CD4-positive, CD25-positive, alpha-beta regulatory T cell (primary cell): ENCODE measurements at regions not wholly inside any gene's neighbourhood (a gene's known extent, or its start where the extent isn't known, plus 50 kb on each side); places are given as distances from the start of the nearest gene placed in this dataset.

Source experiments
- ATAC-seq, 2 donors: fragments of 150-1000 bp; cut with Tn5 transposase; one replicate each; pipeline ENCODE4 v1.10.0; 2021; ENCODE audit warnings: low read depth in 2 of 2, moderate number of reproducible peaks in 2 of 2, moderate library complexity in 1 of 2
- DNase-seq, 3 donors: peaks; one replicate each; pipeline versions ENCODE4 v3.0.0 to v3.0.0-alpha.2; 2012 to 2022; ENCODE audit warnings: mixed read lengths in 1 of 3
- H3K27ac ChIP-seq: one replicate; pipeline ENCODE4 v1.7.0; 2013; ENCODE audit warnings: mild to moderate bottlenecking, low read length; ENCODE audit not compliant: insufficient read depth, poor library complexity, severe bottlenecking
- H3K27me3 ChIP-seq: one replicate; pipeline ENCODE4 v1.7.0; 2013; ENCODE audit warnings: low read length; ENCODE audit not compliant: control insufficient read depth, insufficient read depth
- H3K36me3 ChIP-seq: one replicate; pipeline ENCODE4 v1.7.0; 2013; ENCODE audit warnings: mild to moderate bottlenecking, low read length, moderate library complexity; ENCODE audit not compliant: control insufficient read depth, insufficient read depth
- H3K4me1 ChIP-seq: 2 replicates; pipeline ENCODE4 v1.7.0; 2013; ENCODE audit warnings: mild to moderate bottlenecking, low read length; ENCODE audit not compliant: insufficient read depth, control insufficient read depth, poor library complexity, severe bottlenecking
- H3K4me3 ChIP-seq: one replicate; pipeline ENCODE4 v1.7.0; 2013; ENCODE audit warnings: low read depth, mild to moderate bottlenecking, low read length, moderate library complexity
- H3K9me3 ChIP-seq, 2 experiments: 1 replicate in 1 of 2; 2 replicates in 1 of 2; pipeline ENCODE4 v1.7.0; 2013; ENCODE audit warnings: low read length in 2 of 2, mild to moderate bottlenecking in 1 of 2, moderate library complexity in 1 of 2; ENCODE audit not compliant: control insufficient read depth in 2 of 2
- H3K27ac Mint-ChIP-seq, 3 donors: one replicate each; pipeline ENCODE4 v1.8.0; 2020 to 2022; ENCODE audit warnings: mild to moderate bottlenecking in 3 of 3, mixed read lengths in 3 of 3, moderate library complexity in 2 of 3
- H3K27me3 Mint-ChIP-seq: one replicate; pipeline ENCODE4 v1.8.0; 2022; ENCODE audit warnings: mild to moderate bottlenecking, mixed read lengths
- H3K36me3 Mint-ChIP-seq: one replicate; pipeline ENCODE4 v1.8.0; 2020; ENCODE audit warnings: mixed read lengths
- H3K4me1 Mint-ChIP-seq, 4 donors: one replicate each; pipeline ENCODE4 v1.8.0; 2020 to 2022; ENCODE audit warnings: mixed read lengths in 4 of 4, mild to moderate bottlenecking in 1 of 4
- H3K4me3 Mint-ChIP-seq, 4 donors: one replicate each; pipeline ENCODE4 v1.8.0; 2020 to 2022; ENCODE audit warnings: mild to moderate bottlenecking in 4 of 4, mixed read lengths in 4 of 4, moderate library complexity in 3 of 4
- H3K9me3 Mint-ChIP-seq, 7 donors: one replicate each; pipeline ENCODE4 v1.8.0; 2020 to 2022; ENCODE audit warnings: mixed read lengths in 7 of 7, mild to moderate bottlenecking in 3 of 7, moderate library complexity in 2 of 7

DNA sequence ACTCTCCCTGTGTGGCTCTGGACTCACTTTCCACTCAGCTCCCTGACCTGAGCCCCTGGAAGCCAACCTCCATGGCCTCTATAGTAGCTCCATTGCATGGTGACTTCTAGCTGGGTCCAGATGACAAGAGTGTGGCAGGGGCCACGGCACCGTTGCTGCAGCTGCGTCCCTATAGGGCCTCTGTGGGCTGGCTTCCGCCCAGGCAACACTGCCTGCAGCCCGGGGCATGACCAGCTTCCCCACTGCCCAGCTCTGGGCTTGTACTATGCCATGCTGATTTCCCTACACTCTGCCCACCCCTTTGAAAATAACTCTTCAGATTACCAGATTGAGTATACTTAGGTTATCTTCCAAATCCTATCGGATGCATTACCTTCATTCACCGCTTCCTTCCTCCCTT lies 73.8 kb upstream of the NEURL1B start:
- H3K9me3 ChIP-seq, result no peaks in the 10 kb centered on the region
- DNase-seq (no peak), ATAC-seq (no peak)
- no peaks in the 10 kb centered on the region for H3K4me1 ChIP-seq
- Mint-ChIP-seq H3K4me3 (no peak overlapping the region), H3K36me3 (no peaks in the 10 kb centered on the region), H3K27ac (no peak overlapping the region), H3K9me3 (peaks cover 0 to 2% (median 0%) of the 10 kb centered on the region in 7 donors), H3K27me3 (peaks cover 11% of the 10 kb centered on the region), H3K4me1 (no peaks in the 10 kb centered on the region)
- no peak overlapping the region for H3K4me3 ChIP-seq
- H3K36me3 ChIP-seq, result no peaks in the 10 kb centered on the region
- H3K27ac ChIP-seq, result no peak overlapping the region
- no peaks in the 10 kb centered on the region for H3K27me3 ChIP-seq

DNA sequence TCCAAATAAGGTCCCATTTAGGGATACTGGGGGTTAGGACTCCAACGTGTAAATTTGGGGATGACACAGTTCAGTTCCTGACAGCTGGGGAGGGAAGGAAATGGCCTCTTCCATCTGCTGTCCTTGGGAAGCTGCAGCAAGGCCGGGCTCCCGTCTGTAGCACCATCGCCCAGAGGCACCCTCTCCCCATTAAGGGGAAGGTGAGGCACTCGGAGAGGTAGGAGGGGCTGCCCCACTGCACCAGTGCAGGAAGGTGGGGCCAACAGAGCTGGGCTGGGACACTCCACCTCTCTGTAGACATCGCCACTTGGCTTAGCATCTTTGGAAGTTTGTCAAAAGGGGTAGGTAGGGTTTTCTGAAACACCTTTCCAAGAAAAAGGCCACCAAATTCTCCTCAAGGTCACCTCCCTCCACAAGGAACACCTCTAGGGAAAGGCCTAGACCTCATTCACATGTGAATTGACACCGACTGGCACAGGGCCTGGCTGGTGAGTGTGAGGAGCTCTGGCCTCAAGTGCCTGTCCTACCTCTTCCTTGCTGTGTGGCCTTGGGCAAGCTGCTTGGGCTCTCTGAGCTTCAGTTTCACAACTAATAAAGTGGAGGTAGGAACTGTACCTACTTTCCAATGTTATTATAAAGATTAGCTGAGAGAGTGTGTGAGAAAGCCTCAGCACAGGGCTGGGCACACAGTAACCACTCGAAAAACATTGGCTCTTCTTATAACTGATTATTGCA lies 75.0 kb upstream of the NEURL1B start:
- no peak overlapping the region for H3K27ac ChIP-seq
- Mint-ChIP-seq H3K9me3 (peaks cover 0 to 2% (median 0%) of the 10 kb centered on the region in 7 donors), H3K4me1 (no peaks in the 10 kb centered on the region), H3K27ac (no peak overlapping the region), H3K36me3 (no peaks in the 10 kb centered on the region), H3K4me3 (no peak overlapping the region), H3K27me3 (peaks cover 11% of the 10 kb centered on the region)
- no peaks in the 10 kb centered on the region for H3K27me3 ChIP-seq
- ATAC-seq (no peak), DNase-seq (no peak)
- H3K4me3 ChIP-seq, result no peak overlapping the region
- no peaks in the 10 kb centered on the region for H3K36me3 ChIP-seq
- no peaks in the 10 kb centered on the region for H3K9me3 ChIP-seq
- H3K4me1 ChIP-seq, result no peaks in the 10 kb centered on the region

DNA sequence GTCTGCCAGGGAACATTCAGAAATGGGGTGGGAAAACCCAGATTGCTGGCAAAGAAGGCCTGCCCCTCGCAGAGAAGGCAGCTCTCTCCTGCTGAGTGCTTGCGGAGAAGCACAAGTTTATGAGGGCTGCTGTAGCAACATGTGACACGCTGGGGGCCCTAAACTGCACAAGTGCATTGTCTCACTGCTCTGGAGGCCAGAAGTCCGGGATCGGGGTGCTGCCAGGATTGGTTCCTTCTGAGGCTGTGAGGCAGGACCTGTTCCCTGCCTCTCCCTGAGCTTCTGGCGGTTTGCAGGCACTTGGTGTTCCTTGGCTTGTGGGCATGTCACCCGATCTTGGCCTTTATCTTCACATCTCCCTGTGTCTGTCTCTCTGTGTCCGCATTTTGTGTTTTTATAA lies 75.6 kb upstream of the NEURL1B start:
- Histone ChIP-seq H3K36me3 (no peaks in the 10 kb centered on the region), H3K9me3 (no peaks in the 10 kb centered on the region), H3K27ac (no peak overlapping the region), H3K4me3 (no peak overlapping the region), H3K4me1 (no peaks in the 10 kb centered on the region), H3K27me3 (no peaks in the 10 kb centered on the region)
- DNase-seq (no peak), ATAC-seq (no peak)
- H3K27me3 Mint-ChIP-seq, result peaks cover 11% of the 10 kb centered on the region
- H3K27ac Mint-ChIP-seq, result no peak overlapping the region
- peaks cover 0 to 2% (median 0%) of the 10 kb centered on the region in 7 donors for H3K9me3 Mint-ChIP-seq
- no peak overlapping the region for H3K4me3 Mint-ChIP-seq
- H3K36me3 Mint-ChIP-seq, result no peaks in the 10 kb centered on the region
- no peaks in the 10 kb centered on the region for H3K4me1 Mint-ChIP-seq

DNA sequence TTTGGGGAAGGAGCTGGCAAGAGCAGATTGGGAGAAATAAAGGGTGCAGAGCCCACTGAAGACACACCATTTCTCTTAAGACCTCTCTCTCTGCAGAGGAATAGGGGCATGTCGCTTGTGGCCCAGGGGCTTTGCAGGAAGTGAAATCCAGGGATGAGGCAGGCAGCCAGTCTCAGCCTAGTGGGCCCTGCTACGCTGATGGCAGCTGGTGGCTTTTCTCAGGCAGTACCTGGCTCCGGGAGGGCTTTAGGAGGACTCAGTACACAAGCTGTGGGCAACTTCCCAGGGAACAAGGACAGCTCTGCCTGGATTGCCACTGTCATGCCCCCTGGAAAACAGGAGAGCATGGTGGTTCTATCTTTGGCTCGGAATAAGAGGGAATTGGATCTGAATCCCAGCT lies 76.2 kb upstream of the NEURL1B start:
- Histone ChIP-seq H3K27me3 (no peaks in the 10 kb centered on the region), H3K27ac (no peak overlapping the region), H3K9me3 (no peaks in the 10 kb centered on the region), H3K36me3 (no peaks in the 10 kb centered on the region), H3K4me3 (no peak overlapping the region), H3K4me1 (no peaks in the 10 kb centered on the region)
- H3K4me1 Mint-ChIP-seq, result no peaks in the 10 kb centered on the region
- DNase-seq (no peak), ATAC-seq (no peak)
- no peak overlapping the region for H3K4me3 Mint-ChIP-seq
- peaks cover 11% of the 10 kb centered on the region for H3K27me3 Mint-ChIP-seq
- no peaks in the 10 kb centered on the region for H3K36me3 Mint-ChIP-seq
- no peak overlapping the region for H3K27ac Mint-ChIP-seq
- H3K9me3 Mint-ChIP-seq, result peaks cover 0 to 2% (median 0%) of the 10 kb centered on the region in 7 donors

DNA sequence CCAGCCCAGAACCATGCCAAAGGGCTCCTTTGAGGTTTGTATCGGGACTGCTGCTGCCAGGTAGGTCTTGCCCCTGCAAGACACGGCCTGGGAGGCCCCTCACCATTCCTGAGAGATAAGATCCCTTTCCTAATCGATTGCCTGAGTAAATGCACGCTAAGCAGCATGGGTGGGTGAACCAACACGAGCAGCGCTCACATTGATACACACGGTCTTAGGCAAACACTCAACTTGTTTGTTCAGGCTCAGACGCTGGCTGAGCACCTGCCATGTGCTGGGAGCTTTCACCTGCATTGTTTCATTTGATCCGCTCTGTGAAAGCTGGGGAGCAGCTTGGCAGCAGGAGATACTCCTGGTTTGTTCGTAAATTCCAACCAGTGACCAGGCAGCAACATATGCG lies 76.9 kb upstream of the NEURL1B start:
- DNase-seq (no peak), ATAC-seq (no peak)
- Mint-ChIP-seq H3K27ac (no peak overlapping the region), H3K9me3 (peaks cover 0 to 2% (median 0%) of the 10 kb centered on the region in 7 donors), H3K4me1 (no peaks in the 10 kb centered on the region), H3K27me3 (peaks cover 11% of the 10 kb centered on the region), H3K36me3 (no peaks in the 10 kb centered on the region), H3K4me3 (no peak overlapping the region)
- Histone ChIP-seq H3K4me3 (no peak overlapping the region), H3K36me3 (no peaks in the 10 kb centered on the region), H3K27ac (no peak overlapping the region), H3K4me1 (no peaks in the 10 kb centered on the region), H3K27me3 (no peaks in the 10 kb centered on the region), H3K9me3 (no peaks in the 10 kb centered on the region)

DNA sequence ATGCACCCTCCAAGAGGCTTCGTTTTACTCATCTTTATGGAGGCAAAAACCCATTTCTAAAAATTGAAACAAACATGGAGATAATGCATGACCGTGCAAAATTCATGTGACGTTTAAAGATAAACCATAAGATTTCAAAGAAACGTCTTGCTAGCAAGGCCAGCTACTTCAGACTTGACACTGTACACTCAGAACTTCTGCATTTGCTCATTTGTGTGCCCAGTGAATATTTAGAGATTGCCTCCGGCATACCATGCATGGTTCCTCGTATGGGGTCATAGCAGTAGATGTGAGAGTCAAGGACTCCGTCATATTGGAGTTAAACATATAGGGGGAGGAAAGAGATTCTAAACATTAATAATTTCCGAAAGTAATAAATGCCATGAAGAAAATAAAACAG lies 78.6 kb upstream of the NEURL1B start:
- no peak overlapping the region for H3K27ac Mint-ChIP-seq
- Histone ChIP-seq H3K4me1 (no peaks in the 10 kb centered on the region), H3K36me3 (no peaks in the 10 kb centered on the region), H3K9me3 (no peaks in the 10 kb centered on the region), H3K27ac (no peak overlapping the region), H3K4me3 (no peak overlapping the region), H3K27me3 (no peaks in the 10 kb centered on the region)
- DNase-seq, result no peak
- no peak overlapping the region for H3K4me3 Mint-ChIP-seq
- peaks cover 6% of the 10 kb centered on the region for H3K27me3 Mint-ChIP-seq
- H3K4me1 Mint-ChIP-seq, result no peaks in the 10 kb centered on the region
- no peaks in the 10 kb centered on the region for H3K9me3 Mint-ChIP-seq
- no peaks in the 10 kb centered on the region for H3K36me3 Mint-ChIP-seq
- ATAC-seq, result no peak

DNA sequence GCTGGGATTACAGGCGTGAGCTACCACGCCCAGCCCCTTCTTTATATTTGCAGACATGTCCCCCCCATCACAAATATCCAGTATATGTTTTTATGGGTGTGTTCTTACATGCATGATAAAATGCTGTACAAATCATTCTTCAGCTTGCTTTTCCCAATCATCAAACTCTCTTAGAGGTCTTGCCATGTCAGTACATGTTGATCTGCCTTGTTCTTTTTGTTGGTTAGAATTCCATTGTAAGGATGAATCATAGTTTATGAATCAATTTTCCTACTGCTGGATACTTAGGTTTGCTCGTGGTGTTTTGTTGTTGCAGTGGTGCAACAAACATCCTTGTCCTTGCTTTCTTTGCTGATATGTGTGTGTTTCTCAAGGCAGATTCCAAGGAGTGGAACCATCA lies 79.9 kb upstream of the NEURL1B start:
- no peaks in the 10 kb centered on the region for H3K36me3 Mint-ChIP-seq
- Histone ChIP-seq H3K4me1 (no peaks in the 10 kb centered on the region), H3K4me3 (no peak overlapping the region), H3K9me3 (no peaks in the 10 kb centered on the region), H3K36me3 (no peaks in the 10 kb centered on the region), H3K27ac (no peak overlapping the region), H3K27me3 (no peaks in the 10 kb centered on the region)
- no peak for ATAC-seq
- no peaks in the 10 kb centered on the region for H3K27me3 Mint-ChIP-seq
- no peak for DNase-seq
- no peak overlapping the region for H3K4me3 Mint-ChIP-seq
- no peaks in the 10 kb centered on the region for H3K4me1 Mint-ChIP-seq
- H3K9me3 Mint-ChIP-seq, result no peaks in the 10 kb centered on the region
- H3K27ac Mint-ChIP-seq, result no peak overlapping the region
